DND-41 (cell line): ENCODE measurements at regions not wholly inside any gene's neighbourhood (a gene's known extent, or its start where the extent isn't known, plus 50 kb on each side); places are given as distances from the start of the nearest gene placed in this dataset.

Experiments
- ATAC-seq: fragments of 200-7000 bp; cut with Tn5 transposase; 3 replicates; pipeline ENCODE4 v1.9.1; 2021; ENCODE audit warnings: low read depth; ENCODE audit not compliant: insufficient read depth
- DNase-seq: peaks from one replicate; pipeline ENCODE4 v3.0.0-alpha.2; 2020
- H2AFZ ChIP-seq: 2 replicates; pipeline ENCODE4 v1.6.0; 2012; ENCODE audit warnings: low read depth, low read length
- H3K27ac ChIP-seq: 2 replicates; pipeline ENCODE4 v1.5.1; 2012; ENCODE audit warnings: low read length, inconsistent platforms
- H3K27me3 ChIP-seq: fragments of 200-600 bp; sonication (generic); 2 replicates; pipeline ENCODE4 v1.6.0; 2012; ENCODE audit warnings: low read length, mild to moderate bottlenecking, inconsistent platforms; ENCODE audit not compliant: insufficient read depth, poor library complexity
- H3K36me3 ChIP-seq: 2 replicates; pipeline ENCODE4 v1.5.1; 2012; ENCODE audit warnings: low read length, inconsistent platforms; ENCODE audit not compliant: insufficient read depth
- H3K4me1 ChIP-seq: 2 replicates; pipeline ENCODE4 v1.5.1; 2012; ENCODE audit warnings: mild to moderate bottlenecking, low read length; ENCODE audit not compliant: insufficient read depth
- H3K4me2 ChIP-seq: 2 replicates; pipeline ENCODE4 v1.6.0; 2012; ENCODE audit warnings: mild to moderate bottlenecking, moderate library complexity, low read length, inconsistent platforms; ENCODE audit not compliant: insufficient read depth
- H3K4me3 ChIP-seq, 2 experiments: fragments of 200-600 bp in 1 of 2; shearing (Covaris generic) in 1 of 2; 2 replicates each; pipeline ENCODE4 v1.5.1; 2012 to 2016; ENCODE audit warnings: inconsistent platforms in 2 of 2, low read length in 2 of 2, mild to moderate bottlenecking in 2 of 2, low read depth in 1 of 2, moderate library complexity in 1 of 2
- H3K79me2 ChIP-seq: 2 replicates; pipeline ENCODE4 v1.6.0; 2012; ENCODE audit warnings: low read length, inconsistent platforms; ENCODE audit not compliant: insufficient read depth
- H3K9ac ChIP-seq: 2 replicates; pipeline ENCODE4 v1.6.0; 2012; ENCODE audit warnings: low read depth, mild to moderate bottlenecking, inconsistent platforms, low read length, moderate library complexity
- H3K9me3 ChIP-seq: 2 replicates; pipeline ENCODE4 v1.5.1; 2012; ENCODE audit warnings: low read length, moderate library complexity, mild to moderate bottlenecking, inconsistent platforms; ENCODE audit not compliant: insufficient read depth, severe bottlenecking
- H4K20me1 ChIP-seq: 2 replicates; pipeline ENCODE4 v1.6.0; 2012; ENCODE audit warnings: low read length; ENCODE audit not compliant: insufficient read depth
- EZH2 ChIP-seq: IDR thresholded peaks from 3 replicates; pipeline ENCODE4 v1.6.1; 2012; ENCODE audit warnings: borderline replicate concordance, low read depth, mild to moderate bottlenecking, moderate library complexity, low read length, inconsistent platforms; ENCODE audit not compliant: severe bottlenecking
- TF ChIP-seq, protein P1 (sequence below): IDR thresholded peaks from 2 replicates; pipeline ENCODE4 v1.5.1; 2012; ENCODE audit warnings: borderline replicate concordance, low read length, moderate library complexity, mild to moderate bottlenecking; ENCODE audit not compliant: poor library complexity, severe bottlenecking; ENCODE audit errors: extremely low read depth

DNA sequence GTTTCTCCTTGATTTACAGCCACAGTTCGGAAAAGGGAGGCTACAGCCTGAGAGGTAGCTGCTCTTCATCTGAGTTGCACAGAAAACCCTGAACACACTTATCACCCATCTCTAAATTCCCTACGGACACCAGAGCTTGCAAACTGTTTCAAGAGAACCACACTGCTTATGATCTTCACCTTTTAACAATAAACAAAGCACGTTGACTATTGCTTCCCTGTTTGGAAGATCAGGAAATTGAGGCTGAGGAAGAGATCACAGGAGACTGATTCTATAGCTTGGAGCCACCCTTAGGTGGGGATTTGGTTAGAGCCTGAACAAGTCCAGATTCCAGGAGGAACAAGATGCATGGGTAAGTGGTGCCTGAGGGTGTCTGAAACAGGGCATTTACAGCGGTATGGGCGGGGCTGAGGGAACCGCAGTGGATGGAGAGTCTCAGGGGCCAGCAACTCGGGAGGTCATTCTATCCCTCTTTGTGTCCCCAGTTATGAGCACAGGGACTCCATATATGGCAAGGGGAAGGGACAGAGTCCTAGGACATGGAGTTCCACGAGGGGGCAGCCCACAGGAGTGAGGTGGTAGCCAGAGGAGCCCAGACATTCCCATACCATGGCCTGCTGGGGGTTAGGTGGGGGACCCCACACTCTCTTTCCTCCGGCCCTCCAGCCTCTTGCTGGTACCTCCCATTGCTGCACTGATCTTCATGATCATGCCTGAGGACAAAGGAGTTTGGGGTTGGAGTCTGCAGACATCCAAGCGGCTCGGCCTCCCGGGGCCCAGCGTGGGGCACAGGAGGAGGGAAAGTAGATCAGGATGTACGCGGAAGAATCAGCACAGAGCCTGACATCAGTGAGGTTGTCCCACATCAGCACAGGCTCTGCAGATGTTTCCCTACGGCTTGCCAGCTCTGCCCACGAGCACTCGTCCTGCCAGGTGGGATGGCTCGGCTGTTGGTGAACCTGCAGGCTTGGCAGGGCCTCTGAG, 162.3 kb upstream of the ZNF536 start:
- ATAC-seq (no peak), DNase-seq (no peak)
- H3K4me3 ChIP-seq, result no peak overlapping the region
- TF ChIP-seq EZH2, result no peak
- TF ChIP-seq, protein P1, sequence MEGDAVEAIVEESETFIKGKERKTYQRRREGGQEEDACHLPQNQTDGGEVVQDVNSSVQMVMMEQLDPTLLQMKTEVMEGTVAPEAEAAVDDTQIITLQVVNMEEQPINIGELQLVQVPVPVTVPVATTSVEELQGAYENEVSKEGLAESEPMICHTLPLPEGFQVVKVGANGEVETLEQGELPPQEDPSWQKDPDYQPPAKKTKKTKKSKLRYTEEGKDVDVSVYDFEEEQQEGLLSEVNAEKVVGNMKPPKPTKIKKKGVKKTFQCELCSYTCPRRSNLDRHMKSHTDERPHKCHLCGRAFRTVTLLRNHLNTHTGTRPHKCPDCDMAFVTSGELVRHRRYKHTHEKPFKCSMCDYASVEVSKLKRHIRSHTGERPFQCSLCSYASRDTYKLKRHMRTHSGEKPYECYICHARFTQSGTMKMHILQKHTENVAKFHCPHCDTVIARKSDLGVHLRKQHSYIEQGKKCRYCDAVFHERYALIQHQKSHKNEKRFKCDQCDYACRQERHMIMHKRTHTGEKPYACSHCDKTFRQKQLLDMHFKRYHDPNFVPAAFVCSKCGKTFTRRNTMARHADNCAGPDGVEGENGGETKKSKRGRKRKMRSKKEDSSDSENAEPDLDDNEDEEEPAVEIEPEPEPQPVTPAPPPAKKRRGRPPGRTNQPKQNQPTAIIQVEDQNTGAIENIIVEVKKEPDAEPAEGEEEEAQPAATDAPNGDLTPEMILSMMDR, result no peak
- H4K20me1 ChIP-seq, result no peaks in the 10 kb centered on the region
- H3K36me3 ChIP-seq, result no peaks in the 10 kb centered on the region
- H3K9me3 ChIP-seq, result no peaks in the 10 kb centered on the region
- H3K79me2 ChIP-seq, result no peaks in the 10 kb centered on the region
- no peaks in the 10 kb centered on the region for H3K4me1 ChIP-seq
- H3K9ac ChIP-seq, result no peak overlapping the region
- no peak overlapping the region for H2AFZ ChIP-seq
- no peak overlapping the region for H3K4me2 ChIP-seq
- H3K27ac ChIP-seq, result no peak overlapping the region
- no peaks in the 10 kb centered on the region for H3K27me3 ChIP-seq

DNA sequence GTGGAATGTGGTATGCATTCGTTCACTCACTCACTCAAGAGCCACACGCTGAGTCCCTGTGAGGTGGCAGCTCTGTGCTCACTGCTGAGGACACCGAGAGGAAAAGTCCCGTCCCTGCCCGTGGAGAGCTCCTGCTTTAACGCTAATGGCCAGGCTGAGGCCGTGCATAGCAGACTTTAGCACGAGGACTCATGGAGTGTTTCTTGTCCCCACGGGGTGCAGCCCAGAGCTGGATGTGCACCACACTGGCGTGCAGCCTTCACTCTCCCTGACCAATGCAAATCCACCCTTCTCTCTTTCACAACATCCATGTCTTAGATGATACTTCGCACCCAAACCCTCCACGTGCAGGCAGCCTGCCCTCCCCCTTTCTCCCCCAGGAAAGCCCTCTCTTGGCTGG, 159.6 kb upstream of the ZNF536 start:
- H3K4me2 ChIP-seq, result no peak overlapping the region
- no peaks in the 10 kb centered on the region for H3K36me3 ChIP-seq
- DNase-seq, result no peak
- no peak for ATAC-seq
- no peak overlapping the region for H3K4me3 ChIP-seq
- H3K27ac ChIP-seq, result no peak overlapping the region
- no peaks in the 10 kb centered on the region for H3K27me3 ChIP-seq
- H3K9me3 ChIP-seq, result no peaks in the 10 kb centered on the region
- H4K20me1 ChIP-seq, result no peaks in the 10 kb centered on the region
- H2AFZ ChIP-seq, result no peak overlapping the region
- H3K9ac ChIP-seq, result no peak overlapping the region
- H3K79me2 ChIP-seq, result no peaks in the 10 kb centered on the region
- no peaks in the 10 kb centered on the region for H3K4me1 ChIP-seq
- TF ChIP-seq, protein P1, result no peak
- TF ChIP-seq EZH2, result no peak

DNA sequence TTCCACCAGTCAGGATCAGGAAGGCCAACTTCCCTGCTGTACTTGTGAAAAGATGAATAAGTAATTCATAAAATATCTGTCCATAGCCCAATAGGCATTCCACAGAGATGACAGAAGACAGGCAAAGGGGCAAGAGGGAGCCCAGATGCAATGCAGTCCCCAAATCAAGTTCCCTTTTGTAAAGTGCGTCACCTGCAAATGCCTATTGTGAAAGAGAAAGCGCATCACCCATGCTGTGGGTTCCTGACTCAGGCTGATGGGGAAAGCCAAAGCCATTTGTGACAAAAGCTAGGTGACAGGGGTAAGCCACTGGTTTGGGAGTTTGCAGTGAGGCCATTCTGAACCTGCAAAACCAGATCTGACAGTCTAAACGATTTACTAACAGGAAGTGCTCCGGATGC, 157.5 kb upstream of the ZNF536 start:
- no peaks in the 10 kb centered on the region for H4K20me1 ChIP-seq
- no peak overlapping the region for H3K27ac ChIP-seq
- H3K9me3 ChIP-seq, result no peaks in the 10 kb centered on the region
- H3K4me1 ChIP-seq, result no peaks in the 10 kb centered on the region
- no peak overlapping the region for H3K4me3 ChIP-seq
- H3K79me2 ChIP-seq, result no peaks in the 10 kb centered on the region
- TF ChIP-seq, protein P1, result no peak
- TF ChIP-seq EZH2, result no peak
- no peaks in the 10 kb centered on the region for H3K27me3 ChIP-seq
- H3K36me3 ChIP-seq, result no peaks in the 10 kb centered on the region
- ATAC-seq (no peak), DNase-seq (no peak)
- H2AFZ ChIP-seq, result no peak overlapping the region
- H3K9ac ChIP-seq, result no peak overlapping the region
- H3K4me2 ChIP-seq, result no peak overlapping the region
